ENCODE measurements at regions not wholly inside any gene's neighbourhood (a gene's known extent, or its start where the extent isn't known, plus 50 kb on each side); places are given as distances from the start of the nearest gene placed in this dataset.

DNA sequence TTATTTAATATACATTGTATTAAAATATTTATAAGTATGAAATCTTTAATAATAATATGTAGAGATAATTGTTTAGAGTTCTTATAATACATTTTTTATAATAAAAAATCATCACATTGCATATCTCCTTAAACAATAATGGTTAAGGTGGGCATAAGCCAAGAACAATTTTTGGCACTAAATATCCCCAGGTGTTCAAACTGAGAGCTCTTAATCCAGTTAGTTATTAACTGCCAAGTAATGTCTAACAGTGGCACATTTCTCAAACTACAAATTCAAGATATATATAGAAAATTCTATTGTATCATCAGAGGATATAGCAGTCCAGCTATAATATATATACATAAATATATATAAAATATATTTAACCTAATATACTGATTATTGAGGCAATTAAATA, 680.8 kb downstream of the SI start:
- no peaks in the 10 kb centered on the region for H3K4me1 ChIP-seq (ENCODE audit: control insufficient read depth in 2 of 2, insufficient read depth in 2 of 2, low read length in 1 of 2)
- H3K9me3 ChIP-seq (ENCODE audit: control insufficient read depth in 2 of 2, insufficient read depth in 1 of 2, low read depth in 1 of 2, low read length in 1 of 2) = no peaks in the 10 kb centered on the region
- H3K27ac ChIP-seq (ENCODE audit: low read depth in 2 of 2, low read length in 1 of 2) = no peak overlapping the region
- no peaks in the 10 kb centered on the region for H3K36me3 ChIP-seq (ENCODE audit: control insufficient read depth in 2 of 2, insufficient read depth in 2 of 2, low read length in 1 of 2)
- no peak overlapping the region for H3K4me3 ChIP-seq (ENCODE audit: low read depth in 1 of 2, low read length in 2 of 2)
- H3K27me3 ChIP-seq (ENCODE audit: control insufficient read depth in 1 of 2, insufficient read depth in 2 of 2, low read length in 2 of 2) = no peaks in the 10 kb centered on the region

DNA sequence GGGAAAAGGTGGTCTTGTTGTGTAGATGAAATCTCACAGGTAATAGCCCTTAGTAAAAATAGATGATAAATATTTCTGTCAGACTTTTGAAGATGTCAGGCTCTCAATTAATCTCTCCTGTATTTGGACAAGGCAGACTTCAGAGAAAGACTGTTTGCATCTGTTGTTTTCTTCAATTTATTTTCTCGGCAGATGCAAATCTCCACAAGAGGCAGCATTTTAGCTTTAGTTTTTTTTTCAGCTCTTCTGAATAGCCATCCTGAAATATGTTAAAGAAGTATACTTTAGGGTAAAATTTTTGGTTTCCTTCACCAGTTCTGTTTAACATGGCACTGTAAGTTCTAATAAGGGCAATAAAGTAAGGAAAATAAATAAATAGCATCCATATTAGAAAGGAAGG, 685.1 kb downstream of the SI start:
- 33 to 43% methylated on average over 1 of the region's 1 CpG for WGBS, 2 donors
- Histone ChIP-seq H3K36me3 (ENCODE audit: control insufficient read depth in 2 of 2, insufficient read depth in 2 of 2, low read length in 1 of 2) (no peaks in the 10 kb centered on the region), H3K27me3 (ENCODE audit: control insufficient read depth in 1 of 2, insufficient read depth in 2 of 2, low read length in 2 of 2) (no peaks in the 10 kb centered on the region)

DNA sequence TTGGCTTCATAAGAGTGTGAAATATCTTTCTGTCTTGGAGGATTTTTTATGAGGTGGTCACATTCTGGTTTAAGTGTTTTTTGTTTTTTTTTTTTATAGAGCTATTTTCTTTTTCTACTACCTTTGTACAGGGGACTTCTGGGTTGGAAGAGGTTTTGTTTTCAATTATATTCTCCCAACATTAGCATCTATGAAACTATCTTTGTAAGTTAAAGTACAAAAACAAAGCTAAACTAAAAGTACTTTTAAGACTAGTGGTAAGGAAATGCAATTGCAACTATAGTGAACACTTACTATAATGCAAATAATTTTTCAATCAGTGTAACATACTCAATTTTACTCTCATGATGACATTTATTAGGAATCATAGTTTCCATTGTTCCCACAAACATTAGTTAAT, 688.2 kb downstream of the SI start:
- Histone ChIP-seq H3K4me3 (ENCODE audit: low read depth in 1 of 2, low read length in 2 of 2) (no peak overlapping the region), H3K4me1 (ENCODE audit: control insufficient read depth in 2 of 2, insufficient read depth in 2 of 2, low read length in 1 of 2) (no peaks in the 10 kb centered on the region), H3K9me3 (ENCODE audit: control insufficient read depth in 2 of 2, insufficient read depth in 1 of 2, low read depth in 1 of 2, low read length in 1 of 2) (peaks cover 3% of the 10 kb centered on the region in 2 donors), H3K27me3 (ENCODE audit: control insufficient read depth in 1 of 2, insufficient read depth in 2 of 2, low read length in 2 of 2) (no peaks in the 10 kb centered on the region), H3K27ac (ENCODE audit: low read depth in 2 of 2, low read length in 1 of 2) (no peak overlapping the region), H3K36me3 (ENCODE audit: control insufficient read depth in 2 of 2, insufficient read depth in 2 of 2, low read length in 1 of 2) (no peaks in the 10 kb centered on the region)

More for the DNA sequence above, 685.1 kb downstream of the SI start:
- Histone ChIP-seq H3K9me3 (ENCODE audit: control insufficient read depth in 2 of 2, insufficient read depth in 1 of 2, low read depth in 1 of 2, low read length in 1 of 2) (no peaks in the 10 kb centered on the region), H3K27ac (ENCODE audit: low read depth in 2 of 2, low read length in 1 of 2) (no peak overlapping the region), H3K4me3 (ENCODE audit: low read depth in 1 of 2, low read length in 2 of 2) (no peak overlapping the region), H3K4me1 (ENCODE audit: control insufficient read depth in 2 of 2, insufficient read depth in 2 of 2, low read length in 1 of 2) (no peaks in the 10 kb centered on the region)

DNA sequence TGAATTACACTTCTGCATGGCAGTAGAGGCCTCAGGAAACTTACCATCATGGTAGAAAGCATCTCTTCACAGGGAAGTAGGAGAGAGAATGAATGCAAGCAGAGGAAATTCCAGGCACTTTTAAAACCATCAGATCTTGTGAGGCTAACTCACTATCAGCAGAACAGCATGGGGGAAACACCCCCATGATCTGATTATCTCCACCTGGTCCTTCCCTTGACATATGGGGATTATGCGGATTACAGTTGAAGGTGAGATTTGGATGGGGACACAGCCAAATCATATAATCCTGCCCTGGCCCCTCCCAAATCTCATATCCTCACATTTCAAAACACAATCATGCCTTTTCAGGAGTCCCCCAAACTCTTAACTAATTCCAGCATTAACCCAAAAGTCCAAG, 691.1 kb downstream of the SI start:
- Histone ChIP-seq H3K9me3 (ENCODE audit: control insufficient read depth in 2 of 2, insufficient read depth in 1 of 2, low read depth in 1 of 2, low read length in 1 of 2) (peaks cover 3% of the 10 kb centered on the region in 2 donors), H3K4me3 (ENCODE audit: low read depth in 1 of 2, low read length in 2 of 2) (no peak overlapping the region), H3K27me3 (ENCODE audit: control insufficient read depth in 1 of 2, insufficient read depth in 2 of 2, low read length in 2 of 2) (no peaks in the 10 kb centered on the region), H3K36me3 (ENCODE audit: control insufficient read depth in 2 of 2, insufficient read depth in 2 of 2, low read length in 1 of 2) (no peaks in the 10 kb centered on the region), H3K27ac (ENCODE audit: low read depth in 2 of 2, low read length in 1 of 2) (no peak overlapping the region), H3K4me1 (ENCODE audit: control insufficient read depth in 2 of 2, insufficient read depth in 2 of 2, low read length in 1 of 2) (no peaks in the 10 kb centered on the region)
- WGBS, 2 donors = 86 to 92% methylated on average over 1 of the region's 1 CpG

DNA sequence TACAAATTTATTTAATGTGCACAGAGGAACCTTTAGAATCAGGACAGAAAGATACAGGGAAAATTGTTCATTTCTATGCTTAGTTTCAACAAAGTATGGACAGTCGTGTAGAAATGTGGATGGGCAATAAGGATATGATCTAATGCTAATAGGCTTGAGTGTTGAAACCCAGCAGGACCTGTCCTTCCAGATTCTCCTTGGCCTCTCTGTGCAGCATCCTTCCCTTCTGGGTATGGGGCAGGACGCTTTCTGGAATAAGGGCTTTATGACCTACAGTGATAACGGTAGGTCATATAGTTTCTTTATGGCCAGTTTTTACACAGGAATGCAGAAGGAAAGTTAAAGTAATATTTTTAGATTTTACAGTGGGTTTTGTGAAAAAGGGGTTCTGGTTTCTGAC, 698.1 kb downstream of the SI start:
- Histone ChIP-seq H3K4me1 (ENCODE audit: control insufficient read depth in 2 of 2, insufficient read depth in 2 of 2, low read length in 1 of 2) (no peaks in the 10 kb centered on the region), H3K36me3 (ENCODE audit: control insufficient read depth in 2 of 2, insufficient read depth in 2 of 2, low read length in 1 of 2) (no peaks in the 10 kb centered on the region), H3K4me3 (ENCODE audit: low read depth in 1 of 2, low read length in 2 of 2) (no peak overlapping the region), H3K27ac (ENCODE audit: low read depth in 2 of 2, low read length in 1 of 2) (no peak overlapping the region), H3K9me3 (ENCODE audit: control insufficient read depth in 2 of 2, insufficient read depth in 1 of 2, low read depth in 1 of 2, low read length in 1 of 2) (no peaks in the 10 kb centered on the region), H3K27me3 (ENCODE audit: control insufficient read depth in 1 of 2, insufficient read depth in 2 of 2, low read length in 2 of 2) (no peaks in the 10 kb centered on the region)
- 77 to 84% methylated on average over 3 of the region's 3 CpGs for WGBS, 2 donors

DNA sequence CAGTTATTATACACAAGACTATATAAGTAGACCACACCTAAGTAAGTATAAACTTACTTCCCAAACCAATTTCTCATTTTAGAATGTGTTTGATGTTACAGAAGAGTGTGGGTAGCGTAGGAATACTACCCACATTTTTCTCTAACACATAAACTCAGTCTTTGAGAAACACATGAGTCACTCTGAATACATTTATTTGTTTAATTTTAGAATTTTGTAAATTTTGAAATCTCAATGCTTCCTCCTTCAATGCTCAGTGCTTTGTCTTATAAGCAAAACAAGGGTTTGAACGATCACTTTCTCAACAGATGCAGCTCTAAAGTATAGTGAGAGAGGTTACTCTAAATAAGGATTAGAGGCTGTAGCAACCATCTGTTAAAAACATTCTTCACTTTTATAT, 700.8 kb downstream of the SI start:
- Histone ChIP-seq H3K27ac (ENCODE audit: low read depth in 2 of 2, low read length in 1 of 2) (no peak overlapping the region), H3K9me3 (ENCODE audit: control insufficient read depth in 2 of 2, insufficient read depth in 1 of 2, low read depth in 1 of 2, low read length in 1 of 2) (no peaks in the 10 kb centered on the region), H3K27me3 (ENCODE audit: control insufficient read depth in 1 of 2, insufficient read depth in 2 of 2, low read length in 2 of 2) (no peaks in the 10 kb centered on the region), H3K4me1 (ENCODE audit: control insufficient read depth in 2 of 2, insufficient read depth in 2 of 2, low read length in 1 of 2) (no peaks in the 10 kb centered on the region), H3K4me3 (ENCODE audit: low read depth in 1 of 2, low read length in 2 of 2) (no peak overlapping the region), H3K36me3 (ENCODE audit: control insufficient read depth in 2 of 2, insufficient read depth in 2 of 2, low read length in 1 of 2) (no peaks in the 10 kb centered on the region)
- WGBS, 2 donors = 52 to 59% methylated on average over 2 of the region's 2 CpGs

DNA sequence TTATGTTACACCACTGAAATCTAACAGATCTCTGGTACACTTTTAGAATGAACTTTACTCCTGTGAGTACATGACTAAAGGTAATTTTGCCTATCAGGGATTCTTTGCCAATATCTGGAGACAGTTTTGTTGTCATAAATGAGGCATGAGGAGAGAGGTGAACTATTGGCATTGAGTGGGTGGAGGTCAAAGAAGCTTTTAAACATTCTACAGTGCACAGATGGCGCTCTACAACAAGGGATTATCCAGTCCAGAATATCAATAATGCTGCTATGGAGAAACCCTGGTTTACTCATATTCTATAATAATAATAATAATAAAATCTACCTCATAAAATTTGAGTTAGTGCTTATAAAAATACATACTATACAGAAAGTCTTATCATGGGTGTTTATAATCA, 702.3 kb downstream of the SI start:
- Histone ChIP-seq H3K4me1 (ENCODE audit: control insufficient read depth in 2 of 2, insufficient read depth in 2 of 2, low read length in 1 of 2) (no peaks in the 10 kb centered on the region), H3K4me3 (ENCODE audit: low read depth in 1 of 2, low read length in 2 of 2) (no peak overlapping the region), H3K27ac (ENCODE audit: low read depth in 2 of 2, low read length in 1 of 2) (no peak overlapping the region), H3K36me3 (ENCODE audit: control insufficient read depth in 2 of 2, insufficient read depth in 2 of 2, low read length in 1 of 2) (no peaks in the 10 kb centered on the region), H3K9me3 (ENCODE audit: control insufficient read depth in 2 of 2, insufficient read depth in 1 of 2, low read depth in 1 of 2, low read length in 1 of 2) (no peaks in the 10 kb centered on the region), H3K27me3 (ENCODE audit: control insufficient read depth in 1 of 2, insufficient read depth in 2 of 2, low read length in 2 of 2) (no peaks in the 10 kb centered on the region)
- 81 to 87% methylated on average over 1 of the region's 1 CpG for WGBS, 2 donors

DNA sequence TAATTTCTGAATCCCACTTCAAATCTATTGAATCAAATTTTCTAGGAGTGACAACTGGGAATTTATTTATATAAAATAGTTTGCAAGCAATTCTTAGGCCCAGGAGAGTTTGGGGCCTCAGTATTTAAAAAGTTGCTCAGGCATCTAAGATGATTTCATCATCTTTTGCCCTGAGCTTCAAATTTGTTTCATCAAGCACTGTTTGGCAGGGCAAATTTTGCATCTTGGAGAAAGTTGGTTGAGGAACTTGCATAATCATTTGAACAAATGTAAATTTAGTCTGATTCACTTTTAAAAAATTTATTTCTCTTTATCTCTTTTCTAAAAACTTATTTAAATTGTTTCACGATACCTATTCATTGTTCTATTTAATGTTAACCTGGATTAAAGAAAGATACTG, 702.8 kb downstream of the SI start:
- H3K36me3 ChIP-seq (ENCODE audit: control insufficient read depth in 2 of 2, insufficient read depth in 2 of 2, low read length in 1 of 2) = no peaks in the 10 kb centered on the region
- no peaks in the 10 kb centered on the region for H3K9me3 ChIP-seq (ENCODE audit: control insufficient read depth in 2 of 2, insufficient read depth in 1 of 2, low read depth in 1 of 2, low read length in 1 of 2)
- H3K27ac ChIP-seq (ENCODE audit: low read depth in 2 of 2, low read length in 1 of 2) = no peak overlapping the region
- H3K4me1 ChIP-seq (ENCODE audit: control insufficient read depth in 2 of 2, insufficient read depth in 2 of 2, low read length in 1 of 2) = no peaks in the 10 kb centered on the region
- no peaks in the 10 kb centered on the region for H3K27me3 ChIP-seq (ENCODE audit: control insufficient read depth in 1 of 2, insufficient read depth in 2 of 2, low read length in 2 of 2)
- no peak overlapping the region for H3K4me3 ChIP-seq (ENCODE audit: low read depth in 1 of 2, low read length in 2 of 2)
- 62 to 83% methylated on average over 1 of the region's 1 CpG for WGBS, 2 donors

DNA sequence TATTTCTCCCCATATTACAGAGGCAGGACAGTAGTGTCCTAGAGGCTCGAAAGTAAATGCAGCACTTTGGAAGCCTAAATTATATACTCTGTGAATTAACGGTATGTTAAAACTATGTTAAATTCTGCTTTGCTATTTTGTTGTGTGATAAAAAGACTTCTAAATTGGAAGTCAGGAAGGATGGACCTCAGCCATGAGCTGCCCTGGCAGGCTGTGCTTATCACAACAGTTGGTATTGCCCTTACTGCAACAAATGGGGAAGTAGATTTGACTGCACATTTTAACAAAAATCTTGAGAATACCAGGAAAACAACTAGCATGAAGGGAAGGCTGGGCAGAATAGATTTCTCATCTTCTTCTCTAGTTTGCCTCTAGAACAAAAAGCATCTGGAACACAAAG, 706.6 kb downstream of the SI start:
- Histone ChIP-seq H3K27ac (ENCODE audit: low read depth in 2 of 2, low read length in 1 of 2) (no peak overlapping the region), H3K4me1 (ENCODE audit: control insufficient read depth in 2 of 2, insufficient read depth in 2 of 2, low read length in 1 of 2) (no peaks in the 10 kb centered on the region), H3K4me3 (ENCODE audit: low read depth in 1 of 2, low read length in 2 of 2) (no peak overlapping the region), H3K9me3 (ENCODE audit: control insufficient read depth in 2 of 2, insufficient read depth in 1 of 2, low read depth in 1 of 2, low read length in 1 of 2) (no peaks in the 10 kb centered on the region), H3K27me3 (ENCODE audit: control insufficient read depth in 1 of 2, insufficient read depth in 2 of 2, low read length in 2 of 2) (no peaks in the 10 kb centered on the region), H3K36me3 (ENCODE audit: control insufficient read depth in 2 of 2, insufficient read depth in 2 of 2, low read length in 1 of 2) (no peaks in the 10 kb centered on the region)
- WGBS, 2 donors = 70 to 82% methylated on average over 2 of the region's 2 CpGs

DNA sequence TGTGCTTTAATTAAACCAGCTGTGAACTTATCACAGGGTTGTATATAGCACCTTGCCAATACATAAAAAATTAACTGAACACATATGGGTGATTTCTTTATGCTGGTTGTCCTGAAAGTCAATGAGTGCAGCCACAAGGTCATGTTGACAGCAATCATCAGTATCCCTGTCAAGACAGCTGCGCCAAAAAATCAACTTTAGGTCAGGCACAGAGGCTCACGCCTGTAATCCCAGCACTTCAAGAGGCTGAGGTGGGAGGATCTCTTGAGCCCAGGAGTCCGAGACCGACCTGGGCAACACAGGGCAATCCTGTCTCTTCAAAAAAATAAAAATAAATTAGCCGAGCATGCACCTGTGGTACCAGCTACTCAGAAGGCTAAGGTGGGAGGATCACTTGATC, 707.3 kb downstream of the SI start:
- H3K4me3 ChIP-seq (ENCODE audit: low read depth in 1 of 2, low read length in 2 of 2) = no peak overlapping the region
- H3K9me3 ChIP-seq (ENCODE audit: control insufficient read depth in 2 of 2, insufficient read depth in 1 of 2, low read depth in 1 of 2, low read length in 1 of 2) = no peaks in the 10 kb centered on the region
- 75 to 77% methylated on average over 5 of the region's 5 CpGs for WGBS, 2 donors
- H3K36me3 ChIP-seq (ENCODE audit: control insufficient read depth in 2 of 2, insufficient read depth in 2 of 2, low read length in 1 of 2) = no peaks in the 10 kb centered on the region
- H3K4me1 ChIP-seq (ENCODE audit: control insufficient read depth in 2 of 2, insufficient read depth in 2 of 2, low read length in 1 of 2) = no peaks in the 10 kb centered on the region
- no peak overlapping the region for H3K27ac ChIP-seq (ENCODE audit: low read depth in 2 of 2, low read length in 1 of 2)
- no peaks in the 10 kb centered on the region for H3K27me3 ChIP-seq (ENCODE audit: control insufficient read depth in 1 of 2, insufficient read depth in 2 of 2, low read length in 2 of 2)
